ENCODE measurements at regions not wholly inside any gene's neighbourhood (a gene's known extent, or its start where the extent isn't known, plus 50 kb on each side); places are given as distances from the start of the nearest gene placed in this dataset.

DNA sequence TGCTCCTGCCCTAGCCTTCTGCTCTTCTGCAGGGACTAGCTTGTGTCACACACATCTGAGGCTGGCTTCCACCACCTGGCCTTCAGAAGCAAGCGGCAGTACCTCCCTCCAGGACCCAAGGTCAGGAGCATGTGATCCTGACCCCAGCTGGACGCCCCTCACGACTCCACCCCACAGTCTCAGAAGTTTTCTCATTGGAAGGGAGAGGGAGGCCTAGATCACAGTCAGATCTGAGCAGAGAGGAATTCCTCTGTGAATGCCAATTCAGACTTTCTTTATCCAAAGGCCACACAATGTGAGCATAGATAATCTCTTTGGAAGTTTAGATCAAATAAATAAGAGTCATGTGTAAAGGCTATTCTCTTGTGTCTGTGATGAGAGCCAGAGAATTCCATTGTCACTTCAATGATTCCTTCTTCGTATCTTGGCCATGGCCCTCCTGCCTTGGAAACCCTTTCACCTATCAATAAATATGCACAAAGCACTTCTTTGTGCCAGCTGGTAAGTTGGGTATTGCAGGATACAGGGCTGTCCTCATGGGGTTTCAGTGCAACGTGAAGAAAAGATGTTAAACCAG, 142.9 kb downstream of the SNX19 start:
- no peak for DNase-seq (ENCODE audit: low read depth, low spot score)

DNA sequence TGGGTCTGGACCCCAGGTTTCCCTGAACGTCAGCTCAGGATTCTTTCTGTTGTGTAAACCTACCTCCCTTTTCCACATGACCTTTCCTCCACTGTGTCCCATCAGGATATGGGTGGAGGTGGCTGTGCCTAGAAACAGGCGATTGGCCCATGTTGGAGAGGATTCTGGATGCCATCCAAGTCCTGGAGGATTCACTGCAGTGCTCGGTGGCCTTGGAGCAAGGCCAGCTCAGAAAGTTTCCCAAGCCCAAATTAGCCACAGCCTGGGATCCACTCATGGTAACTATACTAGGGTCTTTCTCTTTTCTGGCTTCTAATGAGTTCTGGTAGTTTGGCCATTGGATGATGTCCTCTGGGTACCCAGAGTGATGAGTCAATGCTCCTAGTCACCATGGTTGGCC, 141.6 kb downstream of the SNX19 start:
- DNase-seq (ENCODE audit: low read depth, low spot score): no peak

DNA sequence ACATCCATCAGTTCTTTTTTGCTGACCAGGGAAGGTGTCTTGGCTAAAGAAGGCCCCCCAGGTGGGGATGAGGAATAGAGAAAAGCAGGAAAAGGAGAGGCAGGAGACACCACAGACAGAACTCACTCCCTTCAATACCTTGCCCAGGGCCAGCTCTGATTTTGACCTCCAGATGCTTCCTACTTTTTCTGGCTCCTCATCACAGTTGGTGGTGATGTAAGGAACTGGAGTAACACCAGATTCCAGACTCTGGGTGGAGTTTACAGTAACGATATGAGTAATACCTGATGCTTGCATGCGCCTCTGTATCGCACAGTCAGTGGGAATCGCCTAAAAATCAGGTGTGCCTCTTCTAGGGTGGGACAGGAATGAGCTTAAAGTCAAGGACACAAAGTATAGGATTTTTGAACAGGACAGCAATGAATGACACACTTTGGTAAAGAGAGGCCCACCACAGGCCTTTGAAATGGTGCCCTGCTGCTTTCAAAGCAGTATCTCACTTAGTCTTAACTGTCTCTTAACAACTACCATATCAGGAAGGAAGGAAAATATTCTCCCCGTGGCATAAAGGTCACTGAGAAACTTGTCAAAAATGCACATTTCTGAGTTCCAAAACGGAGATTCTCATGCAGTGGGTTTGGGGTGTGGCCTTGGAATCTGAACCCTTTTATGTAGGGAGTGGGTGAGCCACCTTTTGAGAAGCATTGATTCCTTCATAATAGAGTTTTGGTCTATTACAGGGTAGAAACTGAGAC, 140.8 kb downstream of the SNX19 start:
- no peak for DNase-seq (ENCODE audit: low read depth, low spot score)

GRCh38 chr11:130776061-130776419, 140.2 kb downstream of the SNX19 start:
- no peak for DNase-seq (ENCODE audit: low read depth, low spot score)

GRCh38 chr11:130778026-130778425, 138.3 kb downstream of the SNX19 start:
- DNase-seq (ENCODE audit: low read depth, low spot score): no peak

DNA sequence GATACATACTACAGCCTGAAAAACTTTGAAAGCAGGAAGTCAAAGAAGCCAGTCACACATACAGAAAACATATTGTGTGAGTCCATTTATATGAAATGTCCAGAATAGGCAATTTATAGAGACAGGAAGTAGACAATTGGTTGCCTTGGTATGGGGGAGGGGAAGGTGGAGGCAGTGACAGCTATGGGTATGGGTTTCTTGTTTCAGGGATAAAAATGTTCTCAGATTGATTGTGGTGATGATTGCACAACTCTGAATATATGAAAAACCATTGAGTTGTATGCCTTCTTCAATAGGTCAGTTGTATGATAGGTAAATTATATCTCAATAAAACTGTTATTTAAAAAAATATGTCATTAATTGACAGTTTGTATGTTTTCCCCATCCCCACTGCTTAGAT, 137.6 kb downstream of the SNX19 start:
- DNase-seq (ENCODE audit: low read depth, low spot score): no peak

DNA sequence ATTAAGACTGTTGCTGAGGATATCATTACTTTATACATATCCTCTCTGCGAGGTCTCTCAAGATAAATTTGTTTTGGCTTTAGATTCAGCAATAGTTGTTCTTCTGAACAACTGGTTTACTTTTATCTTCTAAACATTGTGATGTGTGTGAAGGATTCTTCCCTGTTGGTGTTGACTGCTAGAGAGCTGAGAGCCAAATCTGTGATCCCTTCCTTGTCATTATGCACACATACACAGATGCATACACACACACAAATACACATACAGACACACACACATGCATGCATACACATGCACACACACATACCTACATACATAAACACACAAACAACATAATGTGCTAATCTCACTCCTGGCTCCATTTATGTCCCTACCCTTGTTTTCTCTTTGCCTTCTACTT, 137.0 kb downstream of the SNX19 start:
- DNase-seq (ENCODE audit: low read depth, low spot score): no peak

DNA sequence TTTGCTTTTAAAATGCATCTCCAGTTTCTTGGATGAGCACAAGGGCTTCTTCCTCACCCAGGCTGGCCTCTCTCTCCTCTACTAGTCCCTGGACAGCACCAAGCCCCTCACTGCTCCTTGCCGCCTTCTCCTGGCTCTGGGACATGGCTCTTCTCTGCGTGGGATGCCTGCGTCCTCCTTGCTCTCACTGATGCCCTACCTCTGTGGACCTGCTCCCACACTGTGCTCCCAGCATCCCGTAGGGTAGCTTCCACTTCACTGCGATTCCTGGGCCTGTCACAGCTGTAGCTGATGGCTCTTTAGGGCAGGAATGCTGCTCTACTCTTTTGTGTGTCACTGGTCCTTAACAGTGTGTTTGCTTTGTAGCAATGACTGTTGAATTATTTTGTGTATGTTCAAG, 136.3 kb downstream of the SNX19 start:
- no peak for DNase-seq (ENCODE audit: low read depth, low spot score)

- DNase-seq (ENCODE audit: low read depth, low spot score): no peak
Measured at GRCh38 chr11:130780437-130780836, 135.8 kb downstream of the SNX19 start.

- DNase-seq (ENCODE audit: low read depth, low spot score): no peak
Measured at GRCh38 chr11:130781931-130782330, 134.3 kb downstream of the SNX19 start.

DNA sequence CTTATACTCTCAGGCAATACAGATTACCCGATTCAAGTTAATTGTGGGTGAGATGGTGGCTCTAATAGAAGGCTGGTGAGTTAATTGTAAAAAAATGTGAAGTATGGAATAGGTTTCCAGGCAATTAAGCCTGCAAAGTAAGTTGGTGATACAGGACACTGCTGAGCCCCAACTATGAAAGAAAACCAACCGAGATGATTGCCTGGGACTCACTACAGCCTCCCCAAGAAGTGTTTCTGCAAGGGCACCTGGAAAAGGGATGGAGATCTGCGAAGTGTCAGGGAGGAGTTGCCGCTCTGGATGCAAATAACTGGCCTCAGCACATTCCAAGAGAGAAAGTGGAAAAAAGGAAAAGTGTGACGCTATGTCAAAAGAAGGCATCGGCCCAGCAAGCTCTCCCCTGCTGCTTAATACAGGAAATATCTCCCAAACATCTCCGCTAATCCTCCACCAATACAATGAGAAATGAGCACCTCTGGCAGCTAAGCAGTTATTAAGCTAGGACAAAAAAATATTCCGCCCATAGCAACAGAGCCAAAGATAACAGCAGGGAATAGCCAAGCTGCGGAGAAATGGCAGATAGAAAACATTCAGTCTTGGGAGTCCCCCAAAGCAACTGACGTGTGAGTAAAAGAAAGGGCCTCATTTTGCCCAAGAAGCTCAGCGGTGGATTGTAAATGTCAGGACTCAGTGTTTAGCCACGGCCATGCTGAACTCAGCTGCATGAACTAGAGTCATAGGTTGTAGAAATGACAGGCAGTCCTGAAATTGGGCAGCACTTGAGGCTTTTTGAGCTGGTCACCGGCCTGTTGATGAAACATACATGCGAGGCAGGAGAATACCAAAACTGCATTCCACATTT, 133.7 kb downstream of the SNX19 start:
- DNase-seq (ENCODE audit: low read depth, low spot score): peak; percentile 61

DNA sequence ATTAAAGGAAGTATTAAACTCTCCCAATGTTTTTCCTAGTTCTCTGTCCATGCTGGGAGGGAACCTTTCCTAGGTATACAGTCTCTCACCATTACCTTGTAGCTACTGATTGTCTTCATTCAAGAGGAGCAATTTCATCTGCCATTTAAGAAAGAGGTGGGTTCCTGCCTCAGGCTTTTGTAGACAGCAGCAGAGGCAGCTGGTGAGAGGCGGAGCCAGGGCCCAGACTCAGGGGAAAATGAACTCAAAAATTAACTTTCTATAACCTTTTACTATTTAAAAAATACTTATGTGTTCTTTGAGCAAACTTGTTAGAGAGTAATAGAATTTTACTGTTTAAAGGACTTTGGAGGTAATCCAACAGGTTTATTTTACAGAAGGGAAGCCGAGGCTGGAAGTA, 133.0 kb downstream of the SNX19 start:
- no peak for DNase-seq (ENCODE audit: low read depth, low spot score)

DNA sequence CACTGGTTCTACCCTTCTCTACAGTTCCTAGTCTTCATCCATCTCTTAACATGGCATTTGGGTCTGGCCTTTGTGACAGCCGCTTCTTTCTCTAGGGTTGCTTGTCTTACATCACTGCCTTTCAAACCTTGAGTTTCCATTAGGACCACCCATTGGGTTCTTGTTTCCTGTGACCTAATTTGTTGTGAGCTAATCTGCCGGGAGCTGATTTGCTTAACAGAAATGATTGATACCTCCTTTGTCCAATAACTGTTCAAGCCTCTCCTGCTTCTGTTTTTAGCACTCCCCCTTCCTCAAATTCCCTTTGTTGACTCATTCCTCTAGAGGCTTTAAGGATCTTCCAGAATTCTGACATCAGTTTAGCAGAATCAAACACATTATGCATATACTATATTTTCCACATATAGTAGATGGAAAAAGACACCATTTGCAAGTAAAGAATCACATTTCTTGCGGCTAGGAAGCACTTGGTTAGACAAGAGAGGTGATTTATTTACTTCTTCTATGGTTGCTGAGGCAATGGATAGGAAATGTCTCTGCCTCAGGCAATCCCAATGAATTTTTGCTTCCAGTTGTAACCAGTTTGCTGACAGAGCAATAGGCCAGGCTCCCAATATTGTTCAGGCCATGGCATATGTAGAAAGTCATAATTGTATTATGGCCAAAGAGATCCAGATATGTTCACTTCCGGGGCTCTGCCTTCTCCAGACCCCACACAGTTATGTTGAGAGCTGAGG, 130.7 kb downstream of the SNX19 start:
- DNase-seq (ENCODE audit: low read depth, low spot score): no peak

DNA sequence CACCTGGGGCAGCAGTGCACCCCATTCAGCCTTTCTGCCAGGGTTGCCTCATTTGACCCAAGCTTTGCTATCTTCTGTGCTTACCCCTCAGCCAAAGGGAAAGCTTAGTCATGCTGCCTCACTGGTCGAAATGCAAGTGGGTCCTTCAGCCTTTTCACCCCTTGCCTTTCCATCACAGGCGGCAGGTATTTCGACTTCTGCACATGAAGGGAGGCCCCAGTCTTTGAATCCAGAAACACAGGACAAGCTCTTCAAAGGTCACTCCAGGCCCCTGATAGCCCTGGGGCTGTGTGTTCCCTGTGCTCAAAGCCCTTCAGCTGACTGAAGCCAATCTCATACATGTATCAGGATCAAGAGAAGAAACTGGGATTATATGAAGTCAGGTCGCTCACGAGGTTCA, 129.7 kb downstream of the SNX19 start:
- DNase-seq (ENCODE audit: low read depth, low spot score): no peak

DNA sequence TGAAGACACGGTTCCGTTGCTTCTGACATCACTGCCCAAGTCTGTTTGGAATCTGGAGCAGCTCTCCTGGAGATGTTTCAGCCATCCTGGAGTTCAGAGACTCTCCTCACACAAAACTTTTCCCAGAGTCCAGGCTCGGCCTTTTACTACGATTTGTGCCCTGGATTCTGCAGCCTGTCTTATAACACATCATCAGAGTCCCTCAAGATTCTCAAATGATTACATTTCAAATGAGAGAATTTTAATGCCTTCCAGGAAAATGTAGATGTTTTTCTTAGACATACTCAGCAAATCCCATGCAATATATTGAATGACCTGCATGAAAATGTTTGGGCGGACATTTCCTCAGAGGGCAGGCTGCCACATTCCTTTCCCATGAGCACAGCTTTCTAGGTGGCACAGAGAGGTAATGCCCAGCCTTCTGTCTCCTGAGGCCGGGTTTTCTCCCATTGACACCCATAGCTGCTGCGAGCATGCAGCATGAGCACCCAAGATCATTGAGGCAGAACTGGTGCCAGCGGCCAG, 129.1 kb downstream of the SNX19 start:
- DNase-seq (ENCODE audit: low read depth, low spot score): no peak

DNA sequence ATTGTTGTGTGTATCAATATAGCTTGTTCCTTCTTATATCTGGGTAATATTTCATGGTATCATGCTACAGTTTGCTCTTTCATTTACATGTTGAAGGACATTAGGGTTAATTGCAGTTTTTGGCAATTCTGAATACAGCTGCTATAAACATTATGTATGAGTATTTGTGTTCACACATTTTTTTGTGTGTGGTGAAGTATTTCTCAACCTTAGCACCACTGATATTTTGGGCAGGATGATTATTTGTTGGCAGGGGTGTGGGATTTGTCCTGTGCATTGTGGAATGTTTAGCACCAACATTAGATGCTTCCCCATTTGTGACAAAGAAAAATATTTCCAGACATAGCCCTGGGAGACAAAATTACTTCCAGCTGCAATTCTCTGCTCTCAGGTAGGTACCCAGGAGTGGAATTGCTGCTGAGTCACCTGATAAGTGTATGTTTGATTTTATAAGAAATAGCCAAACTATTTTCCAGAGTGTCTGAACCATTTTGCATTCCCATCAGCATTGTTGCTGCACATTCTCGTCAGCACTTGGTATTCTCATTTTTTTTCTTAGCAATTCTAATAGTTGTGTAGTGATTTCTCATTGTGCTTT, 128.2 kb downstream of the SNX19 start:
- no peak for DNase-seq (ENCODE audit: low read depth, low spot score)

DNA sequence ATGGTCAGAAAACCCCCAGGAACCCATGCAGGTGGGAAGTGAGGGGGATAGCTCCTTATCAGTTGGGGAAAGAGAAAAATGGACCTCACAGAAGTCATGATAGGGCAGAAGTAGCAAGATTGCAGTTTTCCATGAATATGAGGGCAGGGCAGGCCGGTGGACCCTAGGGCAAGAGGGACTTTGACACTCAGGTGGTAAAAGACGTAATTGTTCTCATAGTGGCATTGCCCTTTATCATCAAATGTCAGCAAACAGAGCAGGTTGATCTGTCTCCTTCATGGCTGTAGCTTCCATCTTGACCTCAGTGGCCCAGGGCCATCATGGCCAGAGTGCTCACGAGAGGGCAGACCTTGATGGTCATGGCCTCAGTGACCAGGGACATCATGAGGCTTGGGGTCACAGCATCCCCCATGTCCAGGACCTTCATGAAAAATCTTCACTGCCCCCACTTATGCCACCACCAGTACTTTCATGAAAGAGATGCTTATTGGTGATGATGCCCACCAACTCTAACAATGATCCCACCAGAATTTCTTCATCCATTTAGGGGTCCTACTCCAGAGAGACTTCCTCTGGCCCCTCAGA, 127.1 kb downstream of the SNX19 start:
- no peak for DNase-seq (ENCODE audit: low read depth, low spot score)

GRCh38 chr11:130790689-130791088, 125.6 kb downstream of the SNX19 start:
- no peak for DNase-seq (ENCODE audit: low read depth, low spot score)

- DNase-seq (ENCODE audit: low read depth, low spot score): no peak
Measured at GRCh38 chr11:130792772-130793171, 123.5 kb downstream of the SNX19 start.

DNA sequence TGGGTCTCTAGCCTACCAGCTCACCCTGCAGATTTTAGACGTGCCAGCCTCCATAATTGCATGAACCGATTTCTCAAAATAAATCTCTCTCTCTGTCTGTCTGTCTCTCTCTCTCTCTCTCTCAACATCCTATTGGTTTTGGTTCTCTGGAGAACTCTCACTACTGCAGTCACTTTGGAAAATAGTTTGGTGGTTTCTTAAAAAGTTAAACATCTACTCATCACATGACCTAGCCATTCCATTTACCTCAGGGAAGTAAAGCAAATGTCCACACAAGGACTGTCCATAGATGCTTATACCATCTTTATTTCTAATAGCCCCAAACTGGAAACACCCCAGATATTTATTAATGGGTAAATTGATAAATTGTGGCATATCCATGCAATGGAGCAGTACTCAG, 119.5 kb downstream of the SNX19 start:
- no peak for DNase-seq (ENCODE audit: low read depth, low spot score)

GRCh38 chr11:130798280-130798679, 118.0 kb downstream of the SNX19 start:
- no peak for DNase-seq (ENCODE audit: low read depth, low spot score)

All from brain pericyte (primary cell).